ENCODE measurements at regions not wholly inside any gene's neighbourhood (a gene's known extent, or its start where the extent isn't known, plus 50 kb on each side); places are given as distances from the start of the nearest gene placed in this dataset.

GRCh38 chr5:173835131-173835530 is 53.0 kb upstream of the CPEB4 start:
- no peak for DNase-seq

GRCh38 chr5:173835661-173836060 is 52.5 kb upstream of the CPEB4 start:
- no peak for DNase-seq

- DNase-seq = no peak
These were observed 50.5 kb upstream of the CPEB4 start for GRCh38 chr5:173837654-173838053.

All from NCI-H510A (cell line).